Vagina (tissue), 2 donors: ENCODE measurements at regions not wholly inside any gene's neighbourhood (a gene's known extent, or its start where the extent isn't known, plus 50 kb on each side); places are given as distances from the start of the nearest gene placed in this dataset.

ENCODE experiments used
- DNase-seq, 2 donors: peaks; one replicate each; pipeline ENCODE4 v3.0.0-alpha.2; 2017; ENCODE audit errors: extremely low spot score in 2 of 2
- H3K27ac ChIP-seq: fragments of 200-600 bp; sonication (generic); one replicate; pipeline ENCODE4 v1.5.1; 2019
- H3K27me3 ChIP-seq: fragments of 200-600 bp; sonication (generic); one replicate; pipeline ENCODE4 v1.5.1; 2019
- H3K36me3 ChIP-seq, 2 donors: fragments of 200-600 bp; sonication (generic); one replicate each; pipeline ENCODE4 v1.5.1; 2017 to 2019
- H3K4me1 ChIP-seq: fragments of 200-600 bp; sonication (generic); one replicate; pipeline ENCODE4 v1.5.1; 2019
- H3K4me3 ChIP-seq, 2 donors: fragments of 200-600 bp; sonication (generic); 1 replicate in 1 of 2; 2 replicates in 1 of 2; pipeline ENCODE4 v1.5.1; 2016 to 2019
- H3K9me3 ChIP-seq: fragments of 200-600 bp; sonication (generic); one replicate; pipeline ENCODE4 v1.5.1; 2019
- POLR2A ChIP-seq, 2 donors: fragments of 450-650 bp; IDR thresholded peaks; one replicate each; pipeline ENCODE4 v1.6.1; 2017; ENCODE audit warnings: antibody characterized with exemption in 2 of 2, mild to moderate bottlenecking in 2 of 2, moderate library complexity in 2 of 2
- POLR2AphosphoS5 ChIP-seq, 2 donors: sonication (generic); formaldehyde crosslinking; IDR thresholded peaks; one replicate each; pipeline ENCODE4 v1.9.0; 2017; ENCODE audit warnings: antibody characterized with exemption in 2 of 2, mild to moderate bottlenecking in 2 of 2, low read depth in 1 of 2; ENCODE audit not compliant: insufficient read depth in 1 of 2
- intact Hi-C: fragments of 100-400 bp; cut with DNase I; formaldehyde crosslinking; loops from one replicate; pipeline ENCODE4 v1.15.1; 2023
- TF ChIP-seq, protein P1 (sequence below), 3 experiments: fragments of 450-650 bp in 2 of 3; fragments of 200-600 bp in 1 of 3; sonication (generic) in 1 of 3; IDR thresholded peaks; one replicate each; pipeline ENCODE4 v1.5.1; 2017 to 2019; ENCODE audit warnings: antibody characterized with exemption in 3 of 3, mild to moderate bottlenecking in 2 of 3, moderate library complexity in 2 of 3

DNA sequence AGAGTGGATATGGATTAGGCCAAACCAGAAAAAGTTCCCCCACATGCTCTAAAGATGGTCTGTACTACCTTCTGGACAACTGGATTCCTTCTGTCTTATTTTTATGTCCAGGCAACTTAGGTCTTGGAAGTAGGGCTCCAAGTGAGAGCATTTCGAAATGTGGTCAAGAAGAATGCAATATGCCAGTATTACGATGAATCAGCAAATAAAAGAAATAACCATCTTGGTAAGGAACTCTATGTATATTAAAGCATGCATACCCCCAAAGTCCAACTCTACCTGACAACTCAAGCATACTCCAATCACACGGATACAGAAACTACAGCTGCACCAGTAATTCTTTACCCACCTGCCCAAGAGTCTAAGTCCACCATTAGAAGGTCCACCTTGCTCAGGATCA lies 234.5 kb downstream of the HNRNPD start:
- DNase-seq, result no peak
- H3K4me3 ChIP-seq, result no peak overlapping the region
- no peaks in the 10 kb centered on the region for H3K27me3 ChIP-seq
- no peaks in the 10 kb centered on the region for H3K4me1 ChIP-seq
- H3K27ac ChIP-seq, result no peak overlapping the region
- no peaks in the 10 kb centered on the region for H3K36me3 ChIP-seq
- no peaks in the 10 kb centered on the region for H3K9me3 ChIP-seq
- intact Hi-C loops, result no loop called here
- no peak for TF ChIP-seq POLR2A (IDR thresholded peaks at IDR 0.05)
- no peak for TF ChIP-seq POLR2AphosphoS5 (IDR thresholded peaks at IDR 0.05; ENCODE audit: insufficient read depth in 1 of 2, low read depth in 1 of 2)
- TF ChIP-seq, protein P1, sequence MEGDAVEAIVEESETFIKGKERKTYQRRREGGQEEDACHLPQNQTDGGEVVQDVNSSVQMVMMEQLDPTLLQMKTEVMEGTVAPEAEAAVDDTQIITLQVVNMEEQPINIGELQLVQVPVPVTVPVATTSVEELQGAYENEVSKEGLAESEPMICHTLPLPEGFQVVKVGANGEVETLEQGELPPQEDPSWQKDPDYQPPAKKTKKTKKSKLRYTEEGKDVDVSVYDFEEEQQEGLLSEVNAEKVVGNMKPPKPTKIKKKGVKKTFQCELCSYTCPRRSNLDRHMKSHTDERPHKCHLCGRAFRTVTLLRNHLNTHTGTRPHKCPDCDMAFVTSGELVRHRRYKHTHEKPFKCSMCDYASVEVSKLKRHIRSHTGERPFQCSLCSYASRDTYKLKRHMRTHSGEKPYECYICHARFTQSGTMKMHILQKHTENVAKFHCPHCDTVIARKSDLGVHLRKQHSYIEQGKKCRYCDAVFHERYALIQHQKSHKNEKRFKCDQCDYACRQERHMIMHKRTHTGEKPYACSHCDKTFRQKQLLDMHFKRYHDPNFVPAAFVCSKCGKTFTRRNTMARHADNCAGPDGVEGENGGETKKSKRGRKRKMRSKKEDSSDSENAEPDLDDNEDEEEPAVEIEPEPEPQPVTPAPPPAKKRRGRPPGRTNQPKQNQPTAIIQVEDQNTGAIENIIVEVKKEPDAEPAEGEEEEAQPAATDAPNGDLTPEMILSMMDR (IDR thresholded peaks at IDR 0.05), result no peak

DNA sequence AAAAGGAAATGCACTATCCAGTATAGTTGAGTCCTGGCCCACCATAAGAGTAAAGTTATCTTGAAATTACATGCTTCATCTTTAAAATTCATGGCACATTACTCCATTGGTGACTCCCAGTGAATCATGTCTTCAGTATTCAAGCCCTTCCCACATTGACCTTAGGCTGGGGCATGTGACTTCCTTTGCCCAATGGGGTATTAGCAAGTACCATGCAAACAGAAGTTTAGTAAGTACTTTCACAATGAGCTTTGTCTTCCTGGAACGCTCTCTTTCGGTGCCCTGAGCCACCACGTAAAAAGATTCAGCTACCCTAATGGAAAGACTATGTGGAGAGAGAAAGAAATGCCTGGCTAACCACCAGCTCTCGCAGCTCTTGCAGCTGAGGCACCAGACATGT lies 235.4 kb downstream of the HNRNPD start:
- TF ChIP-seq POLR2AphosphoS5 (IDR thresholded peaks at IDR 0.05; ENCODE audit: insufficient read depth in 1 of 2, low read depth in 1 of 2) (no peak), POLR2A (IDR thresholded peaks at IDR 0.05) (no peak)
- TF ChIP-seq, protein P1 (IDR thresholded peaks at IDR 0.05), result no peak
- intact Hi-C loops, result no loop called here
- no peak overlapping the region for H3K27ac ChIP-seq

DNA sequence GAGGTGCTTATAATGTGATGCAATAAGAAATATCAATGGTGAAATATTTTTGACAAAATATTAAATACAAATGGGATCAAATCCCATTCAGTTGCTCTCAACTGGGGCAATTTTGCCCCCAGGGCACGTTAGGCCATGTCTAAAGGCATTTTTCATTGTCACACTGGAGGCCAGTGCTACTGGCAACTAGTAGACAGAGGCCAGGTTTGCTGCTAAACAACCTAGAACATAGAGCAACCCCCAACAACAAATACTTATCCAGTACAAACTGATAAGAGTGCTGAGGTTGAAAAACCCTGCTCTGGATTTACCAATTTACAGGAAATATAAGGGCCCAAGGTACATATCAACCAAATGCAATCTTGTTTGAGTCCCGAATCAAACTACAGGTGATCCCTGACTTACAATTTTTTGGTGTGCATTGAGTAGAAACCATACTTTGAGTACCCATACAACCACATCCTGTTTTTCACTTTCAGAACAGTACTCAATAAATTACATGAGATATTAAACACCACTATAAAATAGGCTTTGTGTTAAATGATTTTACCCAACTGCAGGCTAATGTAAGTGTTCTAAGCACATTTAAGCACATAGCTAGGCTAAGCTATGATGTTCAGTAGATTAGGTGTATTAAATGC lies 237.5 kb downstream of the HNRNPD start:
- Histone ChIP-seq H3K36me3 (no peaks in the 10 kb centered on the region), H3K4me3 (no peak overlapping the region), H3K27me3 (no peaks in the 10 kb centered on the region), H3K4me1 (no peaks in the 10 kb centered on the region), H3K27ac (no peak overlapping the region), H3K9me3 (no peaks in the 10 kb centered on the region)
- TF ChIP-seq POLR2AphosphoS5 (IDR thresholded peaks at IDR 0.05; ENCODE audit: insufficient read depth in 1 of 2, low read depth in 1 of 2) (no peak), POLR2A (IDR thresholded peaks at IDR 0.05) (no peak)
- TF ChIP-seq, protein P1 (IDR thresholded peaks at IDR 0.05), result no peak
- no peak for DNase-seq
- intact Hi-C loops, result no loop called here

More for the DNA sequence above, 235.4 kb downstream of the HNRNPD start:
- no peaks in the 10 kb centered on the region for H3K27me3 ChIP-seq
- H3K9me3 ChIP-seq, result no peaks in the 10 kb centered on the region
- H3K4me3 ChIP-seq, result no peak overlapping the region
- H3K4me1 ChIP-seq, result no peaks in the 10 kb centered on the region
- no peak for DNase-seq
- no peaks in the 10 kb centered on the region for H3K36me3 ChIP-seq

DNA sequence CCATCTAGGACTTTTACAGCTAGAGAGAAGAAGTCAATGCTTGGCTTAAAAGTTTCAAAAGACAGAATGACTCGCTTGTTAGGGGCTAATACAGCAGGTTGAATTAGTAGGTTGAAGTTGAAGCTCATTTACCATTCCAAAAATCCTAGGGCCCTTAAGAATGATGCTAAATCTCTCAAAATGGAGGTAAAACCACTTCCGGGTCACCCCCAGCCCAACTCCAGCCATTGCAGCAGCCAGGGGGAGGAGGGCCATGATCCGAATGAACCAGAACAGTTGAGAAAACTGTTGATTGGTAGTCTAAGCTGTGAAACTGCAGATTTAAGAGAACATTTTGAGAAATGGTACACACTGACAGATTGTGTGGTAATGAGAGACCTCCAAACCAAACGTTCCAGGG lies 245.4 kb downstream of the HNRNPD start:
- Histone ChIP-seq H3K27ac (no peak overlapping the region), H3K9me3 (no peaks in the 10 kb centered on the region), H3K27me3 (no peaks in the 10 kb centered on the region), H3K4me1 (no peaks in the 10 kb centered on the region), H3K4me3 (no peak overlapping the region), H3K36me3 (no peaks in the 10 kb centered on the region)
- no peak for DNase-seq
- intact Hi-C loops, result no loop called here
- no peak for TF ChIP-seq POLR2AphosphoS5 (IDR thresholded peaks at IDR 0.05; ENCODE audit: insufficient read depth in 1 of 2, low read depth in 1 of 2)
- TF ChIP-seq, protein P1 (IDR thresholded peaks at IDR 0.05), result no peak
- no peak for TF ChIP-seq POLR2A (IDR thresholded peaks at IDR 0.05)

DNA sequence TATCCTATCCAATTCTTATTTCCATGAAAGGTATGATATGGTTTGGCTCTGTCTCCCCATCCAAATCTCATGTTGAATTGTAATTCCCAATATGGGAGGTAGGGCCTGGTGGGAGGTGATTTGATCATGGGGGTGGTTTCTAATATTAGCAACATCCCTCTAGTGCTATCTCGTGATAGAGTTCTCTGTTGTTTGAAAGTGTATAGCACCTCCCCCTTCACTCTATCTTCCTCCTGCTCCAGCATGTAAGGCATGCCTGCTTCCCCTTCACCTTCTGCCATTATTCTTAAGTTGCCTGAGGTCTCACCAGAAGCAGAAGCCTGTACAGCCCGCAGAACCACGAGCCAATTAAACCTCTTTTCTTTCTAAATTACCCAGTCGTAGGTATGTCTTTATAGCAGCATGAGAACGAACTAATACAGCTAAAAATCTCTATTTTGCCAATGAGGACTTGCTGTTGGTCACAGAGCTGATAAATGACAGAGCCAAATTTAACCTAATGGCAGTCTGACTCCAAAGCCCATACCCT lies 247.2 kb downstream of the HNRNPD start:
- intact Hi-C loops, result no loop called here

More for the DNA sequence above, 247.2 kb downstream of the HNRNPD start:
- H3K27ac ChIP-seq, result no peak overlapping the region
- no peaks in the 10 kb centered on the region for H3K27me3 ChIP-seq
- H3K9me3 ChIP-seq, result no peaks in the 10 kb centered on the region
- no peaks in the 10 kb centered on the region for H3K36me3 ChIP-seq
- H3K4me3 ChIP-seq, result no peak overlapping the region
- DNase-seq, result no peak
- no peaks in the 10 kb centered on the region for H3K4me1 ChIP-seq
- TF ChIP-seq POLR2AphosphoS5 (IDR thresholded peaks at IDR 0.05; ENCODE audit: insufficient read depth in 1 of 2, low read depth in 1 of 2) (no peak), POLR2A (IDR thresholded peaks at IDR 0.05) (no peak)
- TF ChIP-seq, protein P1 (IDR thresholded peaks at IDR 0.05), result no peak
